Activated T-cell treated with anti-CD3 and anti-CD28 coated beads for 4 hours (primary cell): ENCODE measurements at regions not wholly inside any gene's neighbourhood (a gene's known extent, or its start where the extent isn't known, plus 50 kb on each side); places are given as distances from the start of the nearest gene placed in this dataset.
"Not testable (repeated sequence)": the region's sequence is repeated elsewhere in the genome, so short reads cannot be mapped to it uniquely, and the experiment has no call there.

Experiments used
- DNase-seq: peaks from one replicate; pipeline ENCODE4 v3.0.0-alpha.2; 2020

DNA sequence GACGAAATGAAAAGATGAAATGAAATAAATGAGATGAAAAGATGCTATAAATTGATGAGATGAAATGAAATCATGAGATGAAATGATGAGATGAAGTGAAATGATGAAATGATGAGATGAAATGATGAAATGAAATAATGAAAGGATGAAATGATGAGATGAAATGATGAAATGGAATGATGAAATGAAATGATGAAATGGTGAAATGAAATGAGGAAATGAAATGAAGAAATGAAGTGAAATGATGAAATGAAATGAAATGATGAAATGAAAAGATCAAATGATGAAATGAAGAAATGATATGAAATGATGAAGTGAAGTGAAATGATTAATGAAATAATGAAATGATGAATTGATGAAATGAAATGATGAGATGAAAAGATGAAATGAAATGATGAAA, 138.5 kb upstream of the ERV3-1 start:
- DNase-seq, result not testable (repeated sequence)

DNA sequence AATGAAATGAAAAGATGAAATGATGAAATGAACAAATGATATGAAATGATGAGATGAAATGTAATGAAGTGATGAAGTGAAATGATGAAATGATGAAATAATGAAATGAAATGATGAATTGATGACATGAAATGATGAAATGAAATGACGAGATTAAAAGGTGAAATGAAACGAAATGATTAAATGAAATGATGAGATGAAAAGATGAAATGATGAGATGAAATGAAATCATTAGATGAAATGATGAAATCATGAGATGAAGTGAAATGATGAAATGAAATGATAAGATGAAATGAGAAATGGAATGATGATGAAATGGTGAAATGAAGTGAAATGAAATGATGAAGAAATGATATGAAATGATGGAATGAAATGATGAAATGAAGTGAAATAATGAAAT, 138.1 kb upstream of the ERV3-1 start:
- not testable (repeated sequence) for DNase-seq

DNA sequence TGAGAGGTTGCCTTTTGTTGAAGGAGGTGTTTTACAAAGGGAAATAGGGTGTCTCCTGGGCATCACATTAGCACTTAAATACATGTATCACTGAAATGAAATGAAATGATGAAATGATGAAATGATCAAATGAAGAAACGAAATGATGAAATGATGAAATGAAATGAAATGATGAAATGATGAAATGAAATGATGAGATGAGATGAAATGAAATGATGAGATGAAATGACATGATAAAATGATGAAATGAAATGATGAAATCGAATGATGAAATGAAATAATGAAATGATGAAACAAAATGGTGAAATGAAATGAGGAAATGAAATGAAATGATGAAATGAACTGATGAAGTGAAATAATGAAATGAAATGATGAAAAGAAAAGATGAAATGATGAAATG, 137.6 kb upstream of the ERV3-1 start:
- not testable (repeated sequence) for DNase-seq

DNA sequence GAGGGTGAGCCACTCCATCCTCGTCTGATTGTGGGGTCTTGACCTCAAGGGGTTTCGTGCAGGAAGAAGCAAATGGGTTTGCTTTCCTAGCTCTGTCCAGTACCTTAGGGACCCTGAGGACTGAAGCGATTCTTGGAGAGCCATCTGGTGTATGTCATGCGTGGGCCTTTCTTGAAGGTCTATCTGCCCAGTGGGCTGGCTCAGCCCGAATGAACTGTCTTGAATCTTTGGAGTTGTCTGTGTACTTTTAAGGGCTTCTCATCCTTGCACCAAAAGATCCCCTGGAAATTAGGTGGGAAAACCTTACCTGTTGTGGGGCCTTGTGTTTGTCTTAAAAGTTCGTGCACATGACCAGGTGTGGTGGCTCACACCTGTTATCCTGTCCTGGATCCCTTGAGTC, 135.4 kb upstream of the ERV3-1 start:
- DNase-seq, result not testable (repeated sequence)

DNA sequence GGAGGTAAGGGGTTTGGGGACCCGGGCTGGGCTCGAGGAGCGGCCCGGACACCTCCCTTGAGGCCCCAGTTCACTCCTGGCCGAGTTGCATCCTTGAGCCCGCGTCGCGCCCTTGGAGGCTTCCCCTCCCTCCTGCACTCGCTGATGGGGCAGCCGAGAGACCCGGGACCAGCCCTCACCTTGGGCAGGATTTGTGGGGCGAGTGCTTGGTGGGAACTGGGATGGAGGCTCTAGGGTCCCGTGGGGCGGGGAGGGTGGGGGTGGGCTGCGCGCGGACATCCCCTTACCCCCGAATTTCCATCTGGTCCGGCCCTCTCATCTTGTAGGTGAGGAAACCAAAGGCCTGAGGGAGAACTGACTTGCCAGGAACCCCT, 134.9 kb upstream of the ERV3-1 start:
- not testable (repeated sequence) for DNase-seq

DNA sequence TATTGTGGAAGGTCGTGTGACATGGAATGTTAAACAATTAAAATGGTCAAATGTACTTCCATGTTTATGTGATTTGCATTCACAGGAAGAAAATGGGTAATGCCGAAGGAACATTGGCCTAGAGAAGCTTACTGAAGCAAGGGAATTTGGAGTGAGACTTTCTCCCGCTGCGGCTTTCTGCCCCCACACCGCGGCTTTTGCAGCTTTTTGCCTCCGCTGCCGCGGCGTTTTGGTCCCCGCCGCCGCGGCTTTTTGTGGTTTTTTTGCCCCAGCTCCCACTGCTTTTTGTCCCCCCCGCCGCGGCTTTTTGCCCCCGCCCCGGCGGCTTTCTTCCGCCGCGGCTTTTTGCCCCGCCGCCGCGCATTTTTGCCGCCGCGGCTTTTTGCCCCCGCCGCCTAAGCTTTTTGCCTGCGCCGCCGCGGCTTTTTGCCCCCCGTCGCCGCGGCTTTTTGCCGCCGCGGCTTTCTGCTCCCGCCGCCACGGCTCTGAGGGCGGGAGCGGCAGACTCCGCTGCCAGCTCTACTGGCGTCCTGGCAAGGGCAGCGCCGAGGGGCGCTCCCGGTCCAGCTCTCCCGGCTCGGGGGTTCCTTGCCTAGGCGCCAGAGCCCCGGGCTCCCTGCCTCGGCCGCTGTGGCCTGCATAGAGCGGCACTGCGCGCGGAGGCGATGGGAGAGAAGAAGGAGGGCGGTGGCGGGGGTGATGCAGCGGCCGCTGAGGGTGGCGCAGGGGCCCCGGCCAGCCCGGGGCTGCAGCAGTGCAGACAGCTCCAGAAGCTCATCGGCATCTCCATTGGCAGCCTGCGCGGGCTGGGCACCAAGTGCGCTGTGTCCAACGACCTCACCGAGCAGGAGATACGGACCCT, 134.3 kb upstream of the ERV3-1 start:
- not testable (repeated sequence) for DNase-seq

DNA sequence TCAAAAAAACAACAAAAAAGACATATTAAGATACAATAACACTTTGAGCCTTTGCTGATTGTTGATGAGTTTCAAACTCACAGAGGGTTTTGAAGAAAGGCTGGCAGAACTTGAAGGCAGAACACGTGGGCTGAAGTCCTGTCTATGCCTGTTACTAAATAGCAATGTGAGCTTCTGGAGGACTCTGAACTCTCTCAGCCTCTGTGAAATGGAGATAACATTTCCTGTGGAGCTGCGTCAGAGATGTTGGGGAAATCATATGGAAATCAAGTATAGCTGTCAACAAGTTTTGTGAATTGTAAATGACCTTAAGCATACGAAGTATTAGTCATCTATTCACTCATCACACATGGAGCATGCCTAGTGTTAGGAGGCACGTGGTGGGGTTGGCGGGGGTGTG, 130.4 kb upstream of the ERV3-1 start:
- not testable (repeated sequence) for DNase-seq

DNA sequence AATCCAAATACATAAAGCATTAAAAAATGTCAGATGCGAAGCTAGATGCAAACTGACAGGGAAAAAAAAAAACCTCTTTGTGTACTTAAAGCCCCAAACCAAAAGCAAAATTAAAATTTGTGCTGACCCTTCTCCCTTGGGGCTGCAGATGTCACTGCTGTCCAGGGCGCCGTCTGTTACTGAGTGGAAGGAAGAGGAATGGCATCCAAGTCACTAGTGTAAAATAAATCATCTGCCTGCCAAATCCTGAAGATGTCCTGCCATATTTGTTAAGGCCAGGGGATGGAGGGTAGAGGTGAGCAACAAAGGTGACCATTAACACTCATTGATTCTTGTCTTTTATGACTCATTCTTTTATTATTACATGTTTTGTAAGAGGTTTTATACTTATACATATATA, 126.6 kb upstream of the ERV3-1 start:
- not testable (repeated sequence) for DNase-seq

DNA sequence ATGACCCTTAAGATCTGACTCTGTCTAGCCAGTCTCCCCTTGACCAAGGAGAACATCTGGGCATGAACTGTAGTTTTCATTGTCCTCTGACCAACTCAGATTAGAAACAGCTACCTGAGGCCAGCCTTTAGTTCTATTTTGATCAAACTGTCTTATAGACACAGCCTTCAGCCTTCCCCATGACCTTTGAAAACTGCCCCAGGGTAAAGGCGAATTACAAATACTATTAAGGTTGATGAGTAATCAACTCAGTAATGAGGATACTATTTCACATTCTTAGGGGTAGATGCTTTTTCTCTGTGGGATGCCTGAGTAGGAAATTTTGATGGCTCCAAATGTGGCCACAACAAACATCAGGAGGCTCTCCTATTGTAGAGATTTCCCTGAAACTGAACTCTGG, 125.8 kb upstream of the ERV3-1 start:
- DNase-seq, result not testable (repeated sequence)

DNA sequence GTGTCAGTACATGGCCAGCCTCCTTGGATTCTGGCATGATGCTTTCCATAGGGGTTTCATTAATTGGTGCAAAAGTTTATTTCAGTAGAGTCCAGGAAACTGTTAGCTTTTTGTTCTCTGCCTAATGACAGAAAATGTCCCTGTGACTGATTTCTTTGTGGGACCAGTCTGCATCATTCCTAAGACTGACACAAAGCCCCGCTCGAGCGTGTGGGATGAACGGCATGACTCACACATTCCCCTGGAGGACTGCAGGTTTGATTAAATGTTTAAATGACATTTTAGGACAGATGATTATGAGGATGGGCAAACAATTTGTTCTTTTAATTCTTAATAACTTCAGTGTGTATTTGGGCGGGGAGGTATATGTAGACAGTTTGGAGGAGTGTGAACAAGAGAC, 120.9 kb upstream of the ERV3-1 start:
- DNase-seq, result not testable (repeated sequence)

DNA sequence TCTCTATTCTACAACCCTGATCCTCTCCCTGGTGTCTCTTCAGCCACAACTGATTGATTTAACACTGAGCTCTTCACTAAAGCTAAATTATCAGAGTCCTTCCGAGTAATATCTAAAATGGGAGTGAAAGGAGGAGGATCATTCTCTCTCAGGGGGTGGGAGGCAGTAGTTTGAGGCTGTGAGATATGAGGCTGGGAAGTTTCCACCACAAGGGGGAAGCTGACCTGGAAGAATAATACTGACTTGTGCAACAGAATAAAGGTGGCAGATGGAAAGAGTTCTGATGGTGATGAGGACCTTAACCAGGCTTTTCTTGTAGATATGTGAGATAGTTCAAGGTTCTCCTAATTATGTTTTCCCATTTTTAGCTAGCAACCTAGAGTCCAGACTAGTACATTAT, 118.1 kb upstream of the ERV3-1 start:
- DNase-seq, result not testable (repeated sequence)

DNA sequence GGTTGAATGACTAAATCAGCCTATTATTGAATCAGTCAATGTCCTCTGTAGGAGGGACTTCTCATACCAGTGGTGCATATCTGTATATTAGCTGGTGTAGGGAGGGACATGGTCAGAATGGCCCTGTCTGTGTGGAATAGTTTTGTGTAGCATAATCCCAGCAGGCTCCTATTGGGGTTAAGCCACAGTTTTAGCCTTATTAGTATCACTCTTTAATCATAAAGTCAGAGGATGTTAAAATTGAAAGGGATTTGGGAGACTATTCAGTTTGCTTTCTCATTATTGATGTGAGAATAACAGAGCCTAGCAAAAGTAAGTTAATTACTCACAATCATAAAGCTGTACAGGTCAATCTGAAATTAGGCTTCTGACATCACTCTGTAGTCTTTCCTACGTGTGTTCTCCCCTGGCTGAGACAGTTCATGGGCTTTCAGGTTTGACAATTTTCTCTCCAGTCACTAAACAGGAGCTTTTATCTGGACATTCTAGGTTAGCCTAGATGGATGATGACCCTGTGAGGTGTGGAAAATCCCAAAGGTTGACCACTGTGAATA, 99.2 kb upstream of the ERV3-1 start:
- not testable (repeated sequence) for DNase-seq

DNA sequence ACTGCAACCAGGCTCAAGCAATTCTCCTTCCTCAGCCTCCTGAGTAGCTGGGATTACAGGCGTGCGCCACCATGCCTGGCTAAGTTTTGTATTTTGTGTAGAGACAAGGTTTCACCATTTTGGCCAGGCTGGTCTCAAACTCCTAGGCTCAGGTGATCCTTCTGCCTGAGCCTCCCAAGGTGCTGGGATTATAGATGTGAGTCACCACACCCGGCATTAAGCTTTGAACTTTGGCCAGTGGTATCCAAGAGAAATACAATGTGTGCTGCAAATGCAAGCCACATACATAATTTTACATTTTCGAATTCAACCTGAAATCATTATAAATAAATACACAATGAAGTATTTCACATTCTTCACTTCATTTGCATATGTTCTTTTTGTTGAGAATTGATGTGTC, 94.0 kb upstream of the ERV3-1 start:
- not testable (repeated sequence) for DNase-seq

DNA sequence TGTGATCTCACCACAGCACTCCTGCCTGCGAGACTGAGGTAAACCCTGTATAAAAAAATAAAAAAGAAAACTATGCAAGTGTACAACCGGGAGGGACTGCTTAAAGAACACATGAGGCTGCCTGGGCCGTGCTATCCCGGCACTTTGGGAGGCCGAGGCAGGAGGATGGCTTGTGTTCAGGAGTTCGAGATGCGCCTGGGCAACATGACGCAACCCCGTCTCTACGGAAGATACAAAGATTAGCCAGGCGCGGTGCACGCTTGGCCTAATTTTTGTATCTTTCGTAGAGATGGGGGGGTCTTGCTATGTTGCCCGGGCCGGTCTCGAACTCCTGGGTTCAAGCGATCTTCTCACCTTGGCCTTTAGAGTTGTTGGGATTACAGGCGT, 75.2 kb upstream of the ERV3-1 start:
- not testable (repeated sequence) for DNase-seq

DNA sequence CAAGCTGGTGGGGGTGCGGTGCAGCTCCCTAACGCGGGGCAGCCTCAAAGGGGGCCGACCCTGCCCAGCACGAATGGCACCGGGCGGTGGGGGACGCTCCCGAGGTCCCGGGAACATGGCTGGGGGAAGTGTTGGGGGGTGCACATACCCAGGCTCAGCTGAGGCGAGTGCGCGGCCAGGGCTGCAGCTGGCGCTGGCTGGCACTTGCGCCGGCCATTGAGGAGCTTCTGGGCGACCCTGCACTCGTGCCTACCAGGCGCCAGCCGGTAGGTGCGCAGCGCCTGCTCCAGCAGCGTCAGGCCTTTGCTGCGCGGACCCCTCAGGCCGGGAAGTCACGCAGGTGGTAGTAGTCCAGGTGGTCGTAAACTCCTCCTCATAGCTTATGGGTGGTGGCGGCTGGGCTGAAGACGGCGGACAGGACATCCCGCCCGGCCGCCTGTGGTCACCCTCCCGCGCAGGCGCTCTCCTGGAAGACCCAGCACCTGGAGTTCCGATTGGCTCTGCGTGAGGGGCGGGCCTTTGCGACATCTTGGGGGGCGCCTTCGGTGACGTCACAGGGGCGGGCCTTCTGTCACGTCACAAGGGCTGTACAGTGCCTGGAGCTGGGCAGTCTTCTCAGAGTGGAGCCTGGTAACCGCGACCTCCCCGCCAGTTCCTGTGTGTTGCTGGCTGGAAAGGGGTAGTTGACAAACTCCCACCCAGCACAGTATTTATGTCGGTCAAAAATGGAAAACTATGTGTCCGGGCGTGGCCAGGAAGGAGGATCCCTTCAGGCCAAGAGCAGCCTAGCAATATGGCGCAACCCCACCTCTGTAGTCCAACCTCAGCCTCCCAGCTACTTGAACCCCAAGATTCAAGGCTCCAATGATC, 74.5 kb upstream of the ERV3-1 start:
- DNase-seq, result peak; percentile 80

DNA sequence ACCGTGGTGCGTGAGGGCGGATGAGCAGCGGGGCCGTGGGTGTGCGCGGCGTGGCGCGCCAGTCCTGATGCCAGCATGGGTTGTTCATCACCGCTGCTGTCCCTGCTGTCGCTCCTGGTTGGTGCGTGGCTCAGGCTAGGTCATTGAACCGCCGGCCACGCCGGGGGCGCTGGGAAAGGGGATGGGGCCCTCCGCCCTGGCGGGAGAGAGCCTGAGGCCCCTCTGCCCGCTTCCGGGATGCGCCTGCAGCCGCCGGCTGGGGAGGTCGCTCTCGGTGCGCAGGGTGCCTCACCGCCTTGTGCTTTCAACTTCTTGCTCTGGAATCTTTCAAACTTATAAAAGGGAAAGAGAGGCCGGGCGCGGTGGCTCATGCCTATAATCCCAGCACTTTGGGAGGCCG, 68.5 kb upstream of the ERV3-1 start:
- DNase-seq, result not testable (repeated sequence)

DNA sequence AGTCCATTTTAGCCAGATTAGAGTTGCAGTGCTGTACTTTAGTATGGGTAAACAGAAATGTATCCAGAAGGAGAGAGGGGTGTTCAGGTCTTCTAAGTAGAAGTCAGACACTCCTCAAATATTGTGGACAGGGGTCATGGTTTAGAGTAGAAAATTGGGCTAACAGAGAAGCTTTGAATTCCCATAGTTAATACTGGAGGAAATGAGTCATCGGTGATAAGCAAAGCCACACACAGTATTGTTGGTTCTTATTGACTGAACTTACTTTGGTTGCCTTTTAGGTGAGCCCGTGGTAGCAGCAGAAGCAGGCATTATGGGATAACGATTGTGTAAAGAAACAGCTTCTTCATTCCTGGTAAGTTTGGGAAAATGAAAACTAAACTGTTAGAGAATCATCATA, 66.7 kb upstream of the ERV3-1 start:
- not testable (repeated sequence) for DNase-seq

DNA sequence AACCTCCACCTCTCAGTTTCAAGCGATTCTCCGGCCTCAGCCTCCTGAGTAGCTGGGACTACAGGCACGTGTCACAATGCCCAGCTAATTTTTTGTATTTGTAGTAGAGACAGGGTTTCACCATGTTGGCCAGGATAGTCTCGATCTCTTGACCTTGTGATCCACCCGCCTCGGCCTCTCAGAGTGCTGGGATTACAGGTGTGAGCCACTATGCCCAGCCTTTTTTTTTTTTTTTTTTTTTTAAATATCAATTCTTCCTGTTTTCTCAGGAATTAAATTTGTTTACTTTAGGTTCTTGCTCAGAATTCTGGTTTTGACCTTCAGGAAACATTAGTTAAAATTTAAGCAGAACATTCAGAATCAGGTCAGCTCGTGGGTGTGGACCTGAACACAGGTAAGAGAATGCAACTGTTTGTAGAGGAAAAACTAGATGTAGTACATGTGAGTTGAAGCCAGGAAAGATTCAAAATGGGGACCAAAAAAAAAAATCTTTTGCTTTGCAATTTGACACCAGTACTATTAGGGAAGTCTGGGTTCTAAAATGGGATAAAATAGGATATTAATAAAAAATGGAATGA, 65.5 kb upstream of the ERV3-1 start:
- not testable (repeated sequence) for DNase-seq

DNA sequence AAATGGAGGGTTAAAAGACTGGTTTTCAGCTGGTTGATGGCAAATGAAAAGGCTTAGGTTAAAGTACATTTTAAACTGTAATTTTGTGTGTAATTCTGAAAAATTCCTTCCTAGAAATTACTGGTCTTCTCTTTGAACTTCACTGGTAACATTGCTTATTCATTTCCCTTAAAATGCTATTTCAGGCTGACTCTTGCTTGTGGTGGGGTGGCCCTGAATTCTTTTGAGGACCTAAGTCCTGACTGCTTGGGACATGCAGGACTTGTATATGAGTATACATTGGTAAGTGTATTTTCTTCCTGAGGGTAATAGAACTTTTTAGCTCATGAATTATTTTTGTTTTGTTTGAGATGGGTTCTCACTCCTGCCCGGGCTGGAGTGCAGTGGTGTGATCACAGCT, 63.0 kb upstream of the ERV3-1 start:
- DNase-seq, result not testable (repeated sequence)

DNA sequence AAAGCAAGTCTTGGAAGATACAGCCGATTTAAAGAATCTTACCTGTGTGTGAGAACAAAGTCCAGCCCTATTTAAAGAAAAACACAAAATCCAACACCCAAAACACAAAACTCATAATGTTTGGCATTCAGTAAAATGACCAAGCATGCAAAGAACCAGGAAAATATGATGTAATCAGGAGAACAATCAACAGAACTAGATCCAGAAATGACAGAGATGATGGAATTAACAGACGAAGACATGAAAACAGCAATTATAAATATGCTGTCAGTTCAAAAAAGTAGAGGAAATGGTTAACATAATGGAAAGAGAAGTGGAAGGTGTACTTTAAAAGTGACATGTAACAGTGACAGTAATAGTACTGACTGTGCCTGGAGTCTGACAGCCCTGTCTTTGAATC, 56.1 kb upstream of the ERV3-1 start:
- DNase-seq, result not testable (repeated sequence)

DNA sequence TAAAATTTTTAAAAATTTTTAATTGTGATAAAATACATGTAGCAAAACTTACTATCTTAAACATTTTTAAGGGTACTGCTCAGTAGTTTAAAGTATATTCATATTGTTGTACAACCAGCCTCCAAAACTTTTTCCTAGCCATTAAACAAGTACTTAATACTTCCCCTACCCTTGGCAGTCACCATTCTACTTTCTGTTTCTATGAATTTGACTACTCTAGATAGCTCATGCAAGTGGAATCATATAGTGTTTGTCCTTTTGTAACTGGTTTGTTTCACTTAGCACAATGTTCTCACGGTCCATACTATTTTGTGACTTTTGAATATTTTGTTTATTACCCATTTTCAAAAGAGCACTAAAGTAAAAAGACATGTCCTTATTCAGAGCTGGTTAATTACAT, 52.8 kb upstream of the ERV3-1 start:
- not testable (repeated sequence) for DNase-seq
